ENCODE measurements at regions not wholly inside any gene's neighbourhood (a gene's known extent, or its start where the extent isn't known, plus 50 kb on each side); places are given as distances from the start of the nearest gene placed in this dataset.

- WGBS (ENCODE audit: low lambda C conversion rate, missing lambda C conversion rate) = 74% methylated on average over 6 of the region's 6 CpGs
- H3K79me2 ChIP-seq = peaks cover 85% of the 10 kb centered on the region
- H3K4me2 ChIP-seq = no peak overlapping the region
- peaks cover 32% of the 10 kb centered on the region for H4K20me1 ChIP-seq (ENCODE audit: insufficient read depth, poor library complexity, severe bottlenecking)
- H2AFZ ChIP-seq = no peak overlapping the region
- no peaks in the 10 kb centered on the region for H3K36me3 ChIP-seq (replicated peaks; ENCODE audit: insufficient read depth, low read depth)
- H3K4me1 ChIP-seq (ENCODE audit: insufficient read depth) = peaks cover 4% of the 10 kb centered on the region
- no peak overlapping the region for H3K27ac ChIP-seq
- H3K9me2 ChIP-seq (replicated peaks; ENCODE audit: insufficient read depth) = no peaks in the 10 kb centered on the region
- H3K9me3 ChIP-seq (ENCODE audit: low read depth) = no peaks in the 10 kb centered on the region
- DNase-seq (ENCODE audit: low spot score) = no peak
- no peaks in the 10 kb centered on the region for H3K27me3 ChIP-seq
- H3K4me3 ChIP-seq = no peak overlapping the region
- TF ChIP-seq EZH2phosphoT487 (IDR thresholded peaks at IDR 0.05; ENCODE audit: low read depth, severe bottlenecking, unreplicated experiment) (no peak), EZH2 (IDR thresholded peaks at IDR 0.05; ENCODE audit: borderline replicate concordance) (no peak)
- TF ChIP-seq, protein P1, sequence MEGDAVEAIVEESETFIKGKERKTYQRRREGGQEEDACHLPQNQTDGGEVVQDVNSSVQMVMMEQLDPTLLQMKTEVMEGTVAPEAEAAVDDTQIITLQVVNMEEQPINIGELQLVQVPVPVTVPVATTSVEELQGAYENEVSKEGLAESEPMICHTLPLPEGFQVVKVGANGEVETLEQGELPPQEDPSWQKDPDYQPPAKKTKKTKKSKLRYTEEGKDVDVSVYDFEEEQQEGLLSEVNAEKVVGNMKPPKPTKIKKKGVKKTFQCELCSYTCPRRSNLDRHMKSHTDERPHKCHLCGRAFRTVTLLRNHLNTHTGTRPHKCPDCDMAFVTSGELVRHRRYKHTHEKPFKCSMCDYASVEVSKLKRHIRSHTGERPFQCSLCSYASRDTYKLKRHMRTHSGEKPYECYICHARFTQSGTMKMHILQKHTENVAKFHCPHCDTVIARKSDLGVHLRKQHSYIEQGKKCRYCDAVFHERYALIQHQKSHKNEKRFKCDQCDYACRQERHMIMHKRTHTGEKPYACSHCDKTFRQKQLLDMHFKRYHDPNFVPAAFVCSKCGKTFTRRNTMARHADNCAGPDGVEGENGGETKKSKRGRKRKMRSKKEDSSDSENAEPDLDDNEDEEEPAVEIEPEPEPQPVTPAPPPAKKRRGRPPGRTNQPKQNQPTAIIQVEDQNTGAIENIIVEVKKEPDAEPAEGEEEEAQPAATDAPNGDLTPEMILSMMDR (IDR thresholded peaks at IDR 0.05; ENCODE audit: poor library complexity) = no peak
Measured at GRCh38 chr2:74043345-74044329, 58.9 kb downstream of the TET3 start.

GRCh38 chr2:74044999-74045398 is 60.3 kb downstream of the TET3 start:
- DNase-seq (ENCODE audit: low spot score) = no peak
- Histone ChIP-seq H3K4me1 (ENCODE audit: insufficient read depth) (peaks cover 4% of the 10 kb centered on the region), H4K20me1 (ENCODE audit: insufficient read depth, poor library complexity, severe bottlenecking) (peaks cover 29% of the 10 kb centered on the region), H3K79me2 (peaks cover 81% of the 10 kb centered on the region), H3K9me3 (ENCODE audit: low read depth) (no peaks in the 10 kb centered on the region), H3K9me2 (replicated peaks; ENCODE audit: insufficient read depth) (no peaks in the 10 kb centered on the region), H2AFZ (no peak overlapping the region), H3K27ac (no peak overlapping the region), H3K27me3 (no peaks in the 10 kb centered on the region), H3K4me3 (no peak overlapping the region), H3K36me3 (replicated peaks; ENCODE audit: insufficient read depth, low read depth) (no peaks in the 10 kb centered on the region), H3K4me2 (no peak overlapping the region)
- no peak for TF ChIP-seq EZH2 (IDR thresholded peaks at IDR 0.05; ENCODE audit: borderline replicate concordance)
- no peak for TF ChIP-seq EZH2phosphoT487 (IDR thresholded peaks at IDR 0.05; ENCODE audit: low read depth, severe bottlenecking, unreplicated experiment)
- TF ChIP-seq, protein P1 (IDR thresholded peaks at IDR 0.05; ENCODE audit: poor library complexity) = no peak
- WGBS (ENCODE audit: low lambda C conversion rate, missing lambda C conversion rate) = 90% methylated on average over 3 of the region's 3 CpGs

GRCh38 chr2:74045454-74045853 is 60.7 kb downstream of the TET3 start:
- H3K4me2 ChIP-seq = no peak overlapping the region
- no peak overlapping the region for H3K4me3 ChIP-seq
- no peaks in the 10 kb centered on the region for H3K27me3 ChIP-seq
- 81% methylated on average over 5 of the region's 5 CpGs for WGBS (ENCODE audit: low lambda C conversion rate, missing lambda C conversion rate)
- H3K36me3 ChIP-seq (replicated peaks; ENCODE audit: insufficient read depth, low read depth) = no peaks in the 10 kb centered on the region
- no peak overlapping the region for H3K27ac ChIP-seq
- DNase-seq (ENCODE audit: low spot score) = no peak
- peaks cover 26% of the 10 kb centered on the region for H4K20me1 ChIP-seq (ENCODE audit: insufficient read depth, poor library complexity, severe bottlenecking)
- H3K4me1 ChIP-seq (ENCODE audit: insufficient read depth) = peaks cover 4% of the 10 kb centered on the region
- H2AFZ ChIP-seq = no peak overlapping the region
- H3K9me3 ChIP-seq (ENCODE audit: low read depth) = no peaks in the 10 kb centered on the region
- H3K79me2 ChIP-seq = peaks cover 77% of the 10 kb centered on the region
- TF ChIP-seq, protein P1 (IDR thresholded peaks at IDR 0.05; ENCODE audit: poor library complexity) = no peak
- TF ChIP-seq EZH2phosphoT487 (IDR thresholded peaks at IDR 0.05; ENCODE audit: low read depth, severe bottlenecking, unreplicated experiment) = no peak
- TF ChIP-seq EZH2 (IDR thresholded peaks at IDR 0.05; ENCODE audit: borderline replicate concordance) = no peak
- no peaks in the 10 kb centered on the region for H3K9me2 ChIP-seq (replicated peaks; ENCODE audit: insufficient read depth)

Data from hepatocyte (in vitro differentiated cells).